Trophoblast cell (in vitro differentiated cells and primary cell): ENCODE measurements at regions not wholly inside any gene's neighbourhood (a gene's known extent, or its start where the extent isn't known, plus 50 kb on each side); places are given as distances from the start of the nearest gene placed in this dataset.

Experiments
- DNase-seq, 2 donors: peaks; one replicate each; pipeline ENCODE4 v3.0.0-alpha.2; 2016
- H2AFZ ChIP-seq: 2 replicates; pipeline ENCODE4 v1.6.1; 2013; ENCODE audit warnings: low read length, moderate library complexity, mild to moderate bottlenecking; ENCODE audit not compliant: insufficient read depth, poor library complexity
- H2AK5ac ChIP-seq: 2 replicates; pipeline ENCODE4 v1.6.1; 2013; ENCODE audit warnings: mild to moderate bottlenecking, low read length
- H2BK120ac ChIP-seq: 2 replicates; pipeline ENCODE4 v1.6.1; 2013; ENCODE audit warnings: low read length, mild to moderate bottlenecking, moderate library complexity; ENCODE audit not compliant: insufficient read depth, poor library complexity
- H2BK12ac ChIP-seq: 2 replicates; pipeline ENCODE4 v1.6.1; 2013; ENCODE audit warnings: mild to moderate bottlenecking, low read length, moderate library complexity
- H2BK5ac ChIP-seq: 2 replicates; pipeline ENCODE4 v1.6.1; 2013; ENCODE audit warnings: low read length, low read depth, moderate library complexity, mild to moderate bottlenecking; ENCODE audit not compliant: poor library complexity
- H3K14ac ChIP-seq: 2 replicates; pipeline ENCODE4 v1.6.1; 2013; ENCODE audit warnings: mild to moderate bottlenecking, low read length
- H3K18ac ChIP-seq: 2 replicates; pipeline ENCODE4 v1.6.1; 2013; ENCODE audit warnings: mild to moderate bottlenecking, low read length
- H3K23ac ChIP-seq: 2 replicates; pipeline ENCODE4 v1.6.1; 2013; ENCODE audit warnings: low read length
- H3K27ac ChIP-seq: 2 replicates; pipeline ENCODE4 v1.5.1; 2013; ENCODE audit warnings: low read depth, mild to moderate bottlenecking, inconsistent platforms, low read length, moderate library complexity
- H3K27me3 ChIP-seq: 2 replicates; pipeline ENCODE4 v1.6.1; 2013; ENCODE audit warnings: inconsistent platforms, mild to moderate bottlenecking, low read length, moderate library complexity; ENCODE audit not compliant: insufficient read depth
- H3K36me3 ChIP-seq, 2 experiments: 1 replicate in 1 of 2; 2 replicates in 1 of 2; pipeline ENCODE4 v1.6.1; 2013; ENCODE audit warnings: low read length in 2 of 2, mild to moderate bottlenecking in 2 of 2, moderate library complexity in 1 of 2; ENCODE audit not compliant: insufficient read depth in 2 of 2, control insufficient read depth in 1 of 2
- H3K4ac ChIP-seq: 2 replicates; pipeline ENCODE4 v1.6.1; 2013; ENCODE audit warnings: low read depth, mild to moderate bottlenecking, low read length, moderate library complexity
- H3K4me1 ChIP-seq, 2 experiments: 1 replicate in 1 of 2; 2 replicates in 1 of 2; pipeline ENCODE4 v1.6.1; 2013; ENCODE audit warnings: low read length in 2 of 2, mild to moderate bottlenecking in 2 of 2, moderate library complexity in 1 of 2; ENCODE audit not compliant: insufficient read depth in 2 of 2, control insufficient read depth in 1 of 2
- H3K4me2 ChIP-seq: 2 replicates; pipeline ENCODE4 v1.6.1; 2013; ENCODE audit warnings: inconsistent platforms, mild to moderate bottlenecking, low read length, moderate library complexity
- H3K4me3 ChIP-seq: 2 replicates; pipeline ENCODE4 v1.5.1; 2013; ENCODE audit warnings: mild to moderate bottlenecking, low read depth, low read length, inconsistent platforms
- H3K79me1 ChIP-seq: one replicate; pipeline ENCODE4 v1.6.1; 2013; ENCODE audit warnings: low read length
- H3K79me2 ChIP-seq: 2 replicates; pipeline ENCODE4 v1.6.1; 2013; ENCODE audit warnings: low read length, mild to moderate bottlenecking; ENCODE audit not compliant: control insufficient read depth, insufficient read depth, poor library complexity
- H3K9ac ChIP-seq: 2 replicates; pipeline ENCODE4 v1.6.1; 2013; ENCODE audit warnings: mild to moderate bottlenecking, low read length
- H3K9me3 ChIP-seq: 2 replicates; pipeline ENCODE4 v1.6.1; 2013; ENCODE audit warnings: low read depth, mild to moderate bottlenecking, control low read depth, inconsistent platforms, low read length; ENCODE audit not compliant: insufficient read depth
- H4K12ac ChIP-seq: 2 replicates; pipeline ENCODE4 v1.6.1; 2013; ENCODE audit warnings: low read depth, mild to moderate bottlenecking, low read length, moderate library complexity
- H4K8ac ChIP-seq: 2 replicates; pipeline ENCODE4 v1.6.1; 2013; ENCODE audit warnings: low read depth, mild to moderate bottlenecking, low read length, moderate library complexity
- H4K91ac ChIP-seq: one replicate; pipeline ENCODE4 v1.6.1; 2013; ENCODE audit warnings: low read depth, mild to moderate bottlenecking, low read length, moderate library complexity
- WGBS: extraction: QIAGEN DNeasy Blood & Tissue Kit; methylation state at CpG from one replicate; pipeline ENCODE4 v1.1.7; 2013; ENCODE audit warnings: missing lambda C conversion rate; ENCODE audit not compliant: insufficient read length, insufficient coverage; ENCODE audit errors: extremely low coverage; 5-methylcytosine and 5-hydroxymethylcytosine counted together

DNA sequence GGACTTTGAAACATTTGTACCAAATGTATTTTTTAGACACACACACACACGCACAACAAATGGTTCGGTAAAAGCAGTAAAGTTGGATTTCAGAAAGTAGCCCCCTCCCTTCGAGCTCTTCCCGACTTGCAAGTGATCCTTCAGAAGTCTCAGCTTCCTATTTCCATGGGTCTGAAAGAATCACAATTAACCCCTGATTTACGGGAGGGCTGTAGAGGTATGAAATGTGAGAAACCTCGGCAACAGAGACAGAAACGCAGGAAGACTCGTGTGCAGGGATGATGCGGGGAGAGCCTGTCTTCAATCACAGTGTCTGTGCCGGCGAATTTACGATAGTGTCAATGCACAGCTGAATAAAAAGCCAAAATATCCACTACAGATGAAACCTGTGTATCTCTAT is 60.7 kb upstream of the VRK1 start:
- Histone ChIP-seq H3K27ac (no peak overlapping the region), H3K4me1 (no peaks in the 10 kb centered on the region), H3K36me3 (no peaks in the 10 kb centered on the region), H3K9ac (no peak overlapping the region), H3K18ac (no peak overlapping the region), H3K27me3 (no peaks in the 10 kb centered on the region), H4K91ac (no peak overlapping the region), H3K4ac (no peak overlapping the region), H2BK5ac (no peak overlapping the region), H4K8ac (no peak overlapping the region), H3K9me3 (no peaks in the 10 kb centered on the region), H2AK5ac (no peak overlapping the region), H2BK12ac (no peak overlapping the region), H2AFZ (no peak overlapping the region), H3K14ac (no peak overlapping the region), H3K4me3 (no peak overlapping the region), H3K23ac (no peak overlapping the region), H3K79me1 (no peaks in the 10 kb centered on the region), H2BK120ac (no peak overlapping the region), H4K12ac (no peak overlapping the region), H3K79me2 (no peaks in the 10 kb centered on the region), H3K4me2 (no peak overlapping the region)
- no peak for DNase-seq
- no CpG with 5 or more reads among the region's 12 CpGs for WGBS

DNA sequence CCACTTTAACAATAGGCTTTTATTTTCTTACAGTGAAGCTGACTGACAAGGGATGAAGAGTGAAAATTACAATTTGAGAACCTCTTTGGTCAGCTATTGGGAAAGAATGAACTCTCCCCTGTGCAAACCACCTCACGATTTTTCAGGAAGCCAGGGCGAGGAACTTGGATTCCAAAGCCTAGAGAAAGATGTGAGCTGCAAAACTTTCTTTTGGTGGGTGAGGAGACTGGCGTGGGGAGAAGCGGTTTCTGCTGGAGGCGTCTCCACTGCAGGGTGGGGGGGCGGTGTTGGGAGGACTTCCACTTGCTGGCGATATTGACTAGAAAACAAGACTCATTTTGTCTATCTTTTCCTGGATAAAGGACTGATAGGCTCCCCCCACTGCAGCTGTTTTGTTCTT is 59.3 kb upstream of the VRK1 start:
- Histone ChIP-seq H3K4me2 (no peak overlapping the region), H3K14ac (no peak overlapping the region), H2BK12ac (no peak overlapping the region), H2BK120ac (no peak overlapping the region), H3K27me3 (no peaks in the 10 kb centered on the region), H3K9me3 (no peaks in the 10 kb centered on the region), H4K12ac (no peak overlapping the region), H3K79me1 (no peaks in the 10 kb centered on the region), H3K4ac (no peak overlapping the region), H3K9ac (no peak overlapping the region), H3K79me2 (no peaks in the 10 kb centered on the region), H3K4me1 (peaks cover 0 to 2% of the 10 kb centered on the region in 2 experiments), H3K4me3 (no peak overlapping the region), H3K27ac (no peak overlapping the region), H3K18ac (no peak overlapping the region), H2BK5ac (no peak overlapping the region), H2AK5ac (no peak overlapping the region), H2AFZ (no peak overlapping the region), H4K91ac (no peak overlapping the region), H3K36me3 (no peaks in the 10 kb centered on the region), H3K23ac (no peak overlapping the region), H4K8ac (no peak overlapping the region)
- no CpG with 5 or more reads among the region's 7 CpGs for WGBS
- no peak for DNase-seq

DNA sequence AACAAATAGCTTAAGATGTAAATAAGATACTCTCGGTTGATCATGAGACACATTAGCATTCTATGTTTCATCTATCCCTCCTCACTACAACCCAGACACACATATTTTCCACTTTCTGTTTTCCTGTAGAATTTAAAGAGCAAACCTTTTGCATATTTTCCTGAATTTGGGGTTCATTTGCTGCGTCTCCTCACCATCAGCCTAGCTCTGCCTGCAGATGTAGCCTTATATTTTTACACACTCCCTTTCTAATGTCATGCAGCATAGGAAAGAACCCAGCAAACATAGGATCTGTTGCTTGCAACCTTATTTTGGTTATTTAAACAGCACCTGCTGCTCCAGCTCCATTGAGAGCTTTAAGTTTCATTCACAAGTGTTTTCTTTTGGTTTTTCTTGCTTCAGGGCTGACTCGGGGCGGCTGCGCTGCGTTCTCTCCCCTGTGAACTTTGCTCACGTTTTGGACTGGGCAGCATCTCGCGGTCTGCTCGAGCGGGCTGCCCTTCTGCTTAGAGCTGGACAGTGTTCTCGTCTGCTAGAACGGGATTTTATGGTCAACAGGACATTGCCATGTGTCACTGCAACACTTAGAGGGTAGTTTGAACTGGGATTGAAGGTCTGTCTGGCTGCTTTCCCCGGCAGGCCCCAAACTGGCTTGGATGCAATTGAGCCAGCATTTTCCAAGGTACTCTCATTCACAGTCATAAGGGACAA is 57.8 kb upstream of the VRK1 start:
- WGBS, result no CpG with 5 or more reads among the region's 14 CpGs

DNA sequence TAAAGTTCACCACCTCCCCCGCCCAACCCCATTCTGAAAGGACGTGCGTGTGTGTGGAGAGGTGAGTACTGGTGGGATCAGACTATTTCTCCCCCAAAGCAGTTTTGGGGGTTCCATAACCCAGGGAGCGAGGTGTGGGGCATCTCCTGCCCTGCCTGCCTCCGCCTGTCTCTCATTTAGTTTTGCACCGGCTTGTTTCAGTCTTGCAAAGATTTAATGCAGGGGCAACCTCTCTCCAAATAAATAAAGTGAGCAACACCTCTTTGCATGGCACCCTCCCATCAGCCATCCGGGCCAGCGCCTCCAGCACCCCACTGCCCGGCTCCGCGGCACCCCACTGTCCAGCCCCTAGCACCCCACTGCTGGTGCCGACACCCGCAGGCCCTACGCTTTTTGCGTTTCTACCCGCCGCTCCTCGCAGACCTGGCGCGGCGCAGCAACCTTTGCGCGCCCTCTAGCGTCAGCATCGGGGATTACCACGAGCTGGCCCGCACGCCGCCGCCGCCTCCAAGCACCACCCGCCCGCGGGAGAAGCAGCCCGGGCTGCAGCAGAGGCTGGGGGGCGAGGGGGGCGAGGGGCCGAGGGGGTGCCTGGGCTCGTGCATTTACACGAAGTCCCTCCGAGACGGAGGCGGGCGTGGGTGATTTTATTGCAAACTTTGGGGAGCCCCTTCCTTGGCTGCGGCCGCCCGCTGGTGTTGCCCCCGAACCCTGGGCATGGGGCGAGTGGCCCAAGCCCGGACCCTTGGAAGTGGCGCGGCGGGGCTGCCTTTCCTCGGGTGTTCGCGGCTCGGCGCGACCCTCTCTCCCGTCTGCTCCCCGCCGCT is 55.8 kb upstream of the VRK1 start:
- Histone ChIP-seq H2BK5ac (no peak overlapping the region), H4K12ac (no peak overlapping the region), H3K27ac (no peak overlapping the region), H2AK5ac (no peak overlapping the region), H4K8ac (no peak overlapping the region), H3K4ac (no peak overlapping the region), H3K27me3 (no peaks in the 10 kb centered on the region), H3K79me1 (no peaks in the 10 kb centered on the region), H3K36me3 (no peaks in the 10 kb centered on the region), H2BK12ac (no peak overlapping the region), H3K23ac (no peak overlapping the region), H3K79me2 (no peaks in the 10 kb centered on the region), H4K91ac (no peak overlapping the region), H3K9me3 (peaks cover 4% of the 10 kb centered on the region), H2BK120ac (no peak overlapping the region), H3K9ac (no peak overlapping the region), H3K4me3 (peak overlapping the region; percentile 2), H3K4me1 (peaks cover 0 to 2% of the 10 kb centered on the region in 2 experiments), H3K18ac (no peak overlapping the region), H3K14ac (no peak overlapping the region), H2AFZ (peak overlapping the region; percentile 68), H3K4me2 (peak overlapping the region; percentile 75)
- peak; percentile 27 to 78 for DNase-seq
- WGBS, result no CpG with 5 or more reads among the region's 62 CpGs

More for the DNA sequence above, 57.8 kb upstream of the VRK1 start:
- Histone ChIP-seq H4K8ac (no peak overlapping the region), H2BK5ac (no peak overlapping the region), H3K4me2 (no peak overlapping the region), H2BK12ac (no peak overlapping the region), H2BK120ac (no peak overlapping the region), H3K79me2 (no peaks in the 10 kb centered on the region), H3K79me1 (no peaks in the 10 kb centered on the region), H3K4me3 (no peak overlapping the region), H3K18ac (no peak overlapping the region), H3K9me3 (no peaks in the 10 kb centered on the region), H2AK5ac (no peak overlapping the region), H4K91ac (no peak overlapping the region), H2AFZ (no peak overlapping the region), H3K27ac (no peak overlapping the region), H3K27me3 (no peaks in the 10 kb centered on the region), H3K14ac (no peak overlapping the region), H3K23ac (no peak overlapping the region), H3K9ac (no peak overlapping the region), H3K4ac (no peak overlapping the region), H3K36me3 (no peaks in the 10 kb centered on the region), H3K4me1 (peaks cover 0 to 2% of the 10 kb centered on the region in 2 experiments), H4K12ac (no peak overlapping the region)
- peak in 1 of 2 donors; percentile 3 for DNase-seq
